GM18861 (cell line): ENCODE measurements at regions not wholly inside any gene's neighbourhood (a gene's known extent, or its start where the extent isn't known, plus 50 kb on each side); places are given as distances from the start of the nearest gene placed in this dataset.
"Not testable (repeated sequence)": the region's sequence is repeated elsewhere in the genome, so short reads cannot be mapped to it uniquely, and the experiment has no call there.

Experiments
- ATAC-seq: cut with Tn5 transposase; IDR thresholded peaks from one replicate; pipeline ENCODE4 v1.9.1; 2021; ENCODE audit not compliant: unreplicated experiment

DNA sequence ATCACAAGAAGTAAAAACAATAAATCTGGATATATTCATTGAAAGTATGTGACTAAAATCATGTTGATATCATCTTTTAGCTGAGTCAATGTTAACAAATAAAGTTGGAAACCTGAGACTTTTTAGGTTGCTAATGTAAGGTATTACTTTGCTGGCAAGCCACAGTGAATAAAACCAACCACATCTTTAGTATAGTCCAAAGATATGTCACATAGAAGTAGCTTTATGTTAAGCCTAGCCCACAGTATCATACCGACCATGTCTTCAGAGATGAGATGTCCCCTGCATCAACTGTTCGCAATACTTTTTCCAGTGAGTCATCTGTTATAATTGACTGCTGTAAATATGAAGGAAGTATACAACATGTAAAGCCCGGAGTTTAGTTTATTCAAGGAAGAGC, 107.6 kb upstream of the MCHR2 start:
- no peak for ATAC-seq

DNA sequence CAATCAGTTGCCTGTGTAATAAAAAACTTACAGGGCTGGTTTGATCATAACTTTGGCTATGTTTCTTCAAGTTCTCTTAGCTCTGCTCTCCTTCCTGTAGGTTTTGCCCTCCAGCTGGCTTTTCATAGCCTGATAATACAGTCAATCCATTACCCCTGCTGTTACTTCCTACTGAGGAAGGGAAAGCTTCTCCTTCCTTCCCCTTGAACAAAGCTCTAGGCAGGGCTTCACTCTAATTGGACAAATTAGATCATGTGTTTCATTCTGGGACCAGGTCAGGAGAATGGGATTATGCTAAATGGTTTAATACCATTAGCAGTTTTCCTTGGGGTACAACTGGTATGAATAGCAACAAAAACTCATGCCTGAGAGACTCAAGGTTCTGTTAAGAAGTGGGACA, 106.8 kb upstream of the MCHR2 start:
- no peak for ATAC-seq

GRCh38 chr6:100099189-100100074, 105.4 kb upstream of the MCHR2 start:
- no peak for ATAC-seq

DNA sequence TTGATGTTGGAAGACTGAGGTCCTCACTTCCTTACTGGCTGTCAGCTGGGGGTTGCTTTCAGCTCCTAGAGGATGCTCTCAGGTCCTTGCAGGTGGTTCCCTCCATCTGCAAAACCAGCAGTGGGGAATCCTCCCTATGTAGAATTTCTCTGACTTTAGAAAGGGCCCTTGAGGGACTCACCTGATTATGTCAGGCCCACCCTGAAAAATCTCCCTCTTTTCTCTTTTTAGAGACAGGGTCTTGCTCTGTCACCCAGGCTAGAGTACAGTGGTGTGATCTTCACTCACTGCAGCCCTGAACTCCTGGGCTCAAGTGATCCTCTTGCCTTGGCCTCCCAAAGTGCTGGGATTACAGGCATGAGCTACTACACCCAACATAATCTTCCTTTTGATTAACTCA, 102.9 kb upstream of the MCHR2 start:
- no peak for ATAC-seq

- no peak for ATAC-seq
Observed at GRCh38 chr6:100096341-100096740, 102.3 kb upstream of the MCHR2 start.

- no peak for ATAC-seq
Observed at GRCh38 chr6:100093405-100093804, 99.4 kb upstream of the MCHR2 start.

DNA sequence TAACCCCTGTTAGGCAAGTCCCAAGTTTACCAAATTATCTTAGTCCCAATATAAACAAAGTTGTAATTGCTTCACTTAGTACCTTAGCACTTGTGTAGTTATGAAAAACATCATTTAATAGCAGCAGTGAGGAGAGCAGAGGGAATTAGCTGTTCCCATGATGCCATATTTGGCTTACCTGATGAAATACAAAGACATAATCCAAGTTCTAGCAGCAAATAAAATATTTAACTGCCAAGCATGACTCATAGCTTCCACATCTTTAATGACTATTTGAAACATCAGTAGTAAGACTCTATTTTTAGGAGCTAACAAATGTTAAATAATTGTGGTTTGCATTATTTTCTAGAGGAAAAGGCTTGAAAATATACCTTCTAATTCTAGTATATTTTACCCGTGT, 94.0 kb upstream of the MCHR2 start:
- ATAC-seq = no peak

- no peak for ATAC-seq
Observed at GRCh38 chr6:100084991-100085364, 91.0 kb upstream of the MCHR2 start.

- no peak for ATAC-seq
Observed at GRCh38 chr6:100084316-100084990, 90.4 kb upstream of the MCHR2 start.

DNA sequence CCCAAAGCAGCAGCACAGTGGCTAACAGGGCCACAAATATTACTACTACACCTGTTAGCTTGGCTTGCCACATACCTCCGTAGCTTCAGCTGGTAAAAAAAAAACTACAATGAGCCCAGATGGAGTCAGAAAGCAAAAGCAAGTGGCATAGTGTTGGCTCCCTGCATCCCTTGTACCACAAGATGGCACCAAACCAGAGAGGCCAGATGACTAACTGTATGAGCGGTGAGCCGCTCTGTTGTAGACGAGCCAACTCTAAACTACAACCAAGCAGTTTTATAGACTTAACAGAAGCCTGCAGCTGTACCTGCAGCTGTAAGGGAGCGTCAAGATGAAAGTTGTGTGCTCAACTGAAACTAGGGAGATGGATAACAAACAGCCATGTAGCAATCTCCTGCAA, 84.5 kb upstream of the MCHR2 start:
- no peak for ATAC-seq

GRCh38 chr6:100065348-100065747, 71.3 kb upstream of the MCHR2 start:
- no peak for ATAC-seq

- ATAC-seq = no peak
Observed at GRCh38 chr6:100062621-100063020, 68.6 kb upstream of the MCHR2 start.

GRCh38 chr6:100057941-100058340, 63.9 kb upstream of the MCHR2 start:
- no peak for ATAC-seq

GRCh38 chr6:100050550-100050949, 56.5 kb upstream of the MCHR2 start:
- ATAC-seq = no peak

- not testable (repeated sequence) for ATAC-seq
Observed at GRCh38 chr6:100043961-100044360, 49.9 kb upstream of the MCHR2 start.
